ENCODE measurements at regions not wholly inside any gene's neighbourhood (a gene's known extent, or its start where the extent isn't known, plus 50 kb on each side); places are given as distances from the start of the nearest gene placed in this dataset.

- no peaks in the 10 kb centered on the region for H3K36me3 ChIP-seq
- H3K27me3 ChIP-seq = no peaks in the 10 kb centered on the region
- H3K9me3 ChIP-seq = no peaks in the 10 kb centered on the region
- TF ChIP-seq, protein P1, sequence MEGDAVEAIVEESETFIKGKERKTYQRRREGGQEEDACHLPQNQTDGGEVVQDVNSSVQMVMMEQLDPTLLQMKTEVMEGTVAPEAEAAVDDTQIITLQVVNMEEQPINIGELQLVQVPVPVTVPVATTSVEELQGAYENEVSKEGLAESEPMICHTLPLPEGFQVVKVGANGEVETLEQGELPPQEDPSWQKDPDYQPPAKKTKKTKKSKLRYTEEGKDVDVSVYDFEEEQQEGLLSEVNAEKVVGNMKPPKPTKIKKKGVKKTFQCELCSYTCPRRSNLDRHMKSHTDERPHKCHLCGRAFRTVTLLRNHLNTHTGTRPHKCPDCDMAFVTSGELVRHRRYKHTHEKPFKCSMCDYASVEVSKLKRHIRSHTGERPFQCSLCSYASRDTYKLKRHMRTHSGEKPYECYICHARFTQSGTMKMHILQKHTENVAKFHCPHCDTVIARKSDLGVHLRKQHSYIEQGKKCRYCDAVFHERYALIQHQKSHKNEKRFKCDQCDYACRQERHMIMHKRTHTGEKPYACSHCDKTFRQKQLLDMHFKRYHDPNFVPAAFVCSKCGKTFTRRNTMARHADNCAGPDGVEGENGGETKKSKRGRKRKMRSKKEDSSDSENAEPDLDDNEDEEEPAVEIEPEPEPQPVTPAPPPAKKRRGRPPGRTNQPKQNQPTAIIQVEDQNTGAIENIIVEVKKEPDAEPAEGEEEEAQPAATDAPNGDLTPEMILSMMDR (IDR thresholded peaks at IDR 0.05; ENCODE audit: low read depth, low read length) = no peak
- H3K4me1 ChIP-seq = peaks cover 4% of the 10 kb centered on the region; the same call in 1 of the 2 replicates
- no peak overlapping the region for H3K4me3 ChIP-seq (ENCODE audit: low read depth, low read length)
- DNase-seq = no peak
Measured at GRCh38 chr7:16129431-16130110, 291.8 kb downstream of the CRPPA start.

GRCh38 chr7:16123117-16123770 is 298.1 kb downstream of the CRPPA start:
- Histone ChIP-seq H3K36me3 (no peaks in the 10 kb centered on the region; the same call in 1 of the 2 replicates), H3K27me3 (no peaks in the 10 kb centered on the region), H3K4me3 (ENCODE audit: low read depth, low read length) (no peak overlapping the region), H3K4me1 (peaks cover 3% of the 10 kb centered on the region), H3K9me3 (peaks cover 6% of the 10 kb centered on the region; the same call in 1 of the 2 replicates)
- no peak for DNase-seq
- TF ChIP-seq, protein P1 (IDR thresholded peaks at IDR 0.05; ENCODE audit: low read depth, low read length) = no peak

GRCh38 chr7:16121876-16122390 is 299.4 kb downstream of the CRPPA start:
- peaks cover 3% of the 10 kb centered on the region for H3K4me1 ChIP-seq
- no peaks in the 10 kb centered on the region for H3K27me3 ChIP-seq
- no peak overlapping the region for H3K4me3 ChIP-seq (ENCODE audit: low read depth, low read length)
- TF ChIP-seq, protein P1 (IDR thresholded peaks at IDR 0.05; ENCODE audit: low read depth, low read length) = no peak
- no peak for DNase-seq
- peaks cover 6% of the 10 kb centered on the region; the same call in 1 of the 2 replicates for H3K9me3 ChIP-seq
- no peaks in the 10 kb centered on the region; the same call in none of the 2 replicates for H3K36me3 ChIP-seq

DNA sequence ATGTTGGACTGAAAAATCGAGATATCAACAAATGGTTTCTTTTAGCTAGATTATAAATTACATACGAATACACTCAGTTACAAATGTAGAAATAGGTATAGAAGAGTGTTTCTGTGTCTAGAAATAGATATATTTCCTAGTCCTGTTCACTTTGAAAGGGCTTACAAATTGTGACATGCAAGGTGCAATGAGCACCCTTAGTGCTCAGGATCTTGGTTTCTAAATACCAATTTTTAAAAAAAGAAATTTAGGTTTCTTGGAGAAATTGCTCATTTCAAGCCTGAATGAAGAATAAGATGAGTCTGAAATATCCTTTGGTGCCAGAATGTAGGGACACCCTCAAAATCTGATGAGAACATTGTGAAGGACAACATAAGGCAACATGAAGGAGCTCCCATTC is 306.0 kb downstream of the CRPPA start:
- TF ChIP-seq, protein P1 (IDR thresholded peaks at IDR 0.05; ENCODE audit: low read depth, low read length) = no peak
- H3K4me3 ChIP-seq (ENCODE audit: low read depth, low read length) = no peak overlapping the region
- H3K9me3 ChIP-seq = peaks cover 9% of the 10 kb centered on the region
- H3K27me3 ChIP-seq = no peaks in the 10 kb centered on the region
- no peak for DNase-seq
- peaks cover 5% of the 10 kb centered on the region for H3K36me3 ChIP-seq
- H3K4me1 ChIP-seq = no peaks in the 10 kb centered on the region

- Histone ChIP-seq H3K36me3 (peaks cover 5% of the 10 kb centered on the region), H3K9me3 (peaks cover 9% of the 10 kb centered on the region), H3K4me3 (ENCODE audit: low read depth, low read length) (no peak overlapping the region), H3K4me1 (no peaks in the 10 kb centered on the region), H3K27me3 (no peaks in the 10 kb centered on the region)
- TF ChIP-seq, protein P1 (IDR thresholded peaks at IDR 0.05; ENCODE audit: low read depth, low read length) = peak; percentile 62
- DNase-seq = peak; percentile 9
Measured at GRCh38 chr7:16114633-16115032, 306.7 kb downstream of the CRPPA start.

DNA sequence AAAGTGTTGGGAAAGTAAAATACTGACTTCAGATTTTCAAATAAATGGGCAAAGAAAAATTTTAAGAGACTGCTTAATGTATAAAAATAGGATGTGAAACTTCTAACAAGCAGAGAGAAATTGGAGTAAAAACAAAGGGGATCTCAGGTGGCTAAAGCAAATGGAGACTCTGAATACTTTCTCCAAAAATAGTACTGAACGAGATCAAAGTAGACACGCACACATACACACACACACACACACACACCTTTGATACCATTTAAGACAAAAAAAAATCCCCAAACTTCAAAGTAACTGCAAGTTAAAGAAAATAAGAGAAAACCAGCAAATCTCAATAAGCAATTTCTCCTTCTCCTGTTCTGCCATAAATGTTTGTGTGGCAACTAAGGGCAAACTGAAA is 307.3 kb downstream of the CRPPA start:
- H3K27me3 ChIP-seq = no peaks in the 10 kb centered on the region
- TF ChIP-seq, protein P1 (IDR thresholded peaks at IDR 0.05; ENCODE audit: low read depth, low read length) = no peak
- no peak for DNase-seq
- no peak overlapping the region for H3K4me3 ChIP-seq (ENCODE audit: low read depth, low read length)
- H3K9me3 ChIP-seq = peaks cover 9% of the 10 kb centered on the region
- H3K4me1 ChIP-seq = no peaks in the 10 kb centered on the region
- peaks cover 5% of the 10 kb centered on the region for H3K36me3 ChIP-seq

Data from BE2C (cell line).